ENCODE measurements at regions not wholly inside any gene's neighbourhood (a gene's known extent, or its start where the extent isn't known, plus 50 kb on each side); places are given as distances from the start of the nearest gene placed in this dataset.
"Not testable (repeated sequence)": the region's sequence is repeated elsewhere in the genome, so short reads cannot be mapped to it uniquely, and the experiment has no call there.

- no peak for DNase-seq (ENCODE audit: low read depth, low spot score)
These were observed 110.9 kb downstream of the FHIP1A start for GRCh38 chr4:151519728-151520415.

GRCh38 chr4:151522866-151523519 is 114.0 kb downstream of the FHIP1A start:
- DNase-seq (ENCODE audit: low read depth, low spot score) = no peak

GRCh38 chr4:151524610-151525009 is 115.6 kb downstream of the FHIP1A start:
- no peak for DNase-seq (ENCODE audit: low read depth, low spot score)

- DNase-seq (ENCODE audit: low read depth, low spot score) = not testable (repeated sequence)
These were observed 117.5 kb downstream of the FHIP1A start for GRCh38 chr4:151526489-151526888.

- DNase-seq (ENCODE audit: low read depth, low spot score) = no peak
These were observed 118.7 kb downstream of the FHIP1A start for GRCh38 chr4:151527699-151528098.

- DNase-seq (ENCODE audit: low read depth, low spot score) = no peak
These were observed 120.2 kb downstream of the FHIP1A start for GRCh38 chr4:151529187-151529586.

GRCh38 chr4:151530230-151530629 is 121.3 kb downstream of the FHIP1A start:
- DNase-seq (ENCODE audit: low read depth, low spot score) = no peak

GRCh38 chr4:151530783-151531182 is 121.8 kb downstream of the FHIP1A start:
- no peak for DNase-seq (ENCODE audit: low read depth, low spot score)

- DNase-seq (ENCODE audit: low read depth, low spot score) = no peak
These were observed 123.2 kb downstream of the FHIP1A start for GRCh38 chr4:151532001-151532708.

GRCh38 chr4:151534195-151534594 is 125.2 kb downstream of the FHIP1A start:
- no peak for DNase-seq (ENCODE audit: low read depth, low spot score)

GRCh38 chr4:151535366-151535765 is 126.4 kb downstream of the FHIP1A start:
- DNase-seq (ENCODE audit: low read depth, low spot score) = no peak

- DNase-seq (ENCODE audit: low read depth, low spot score) = no peak
These were observed 128.7 kb downstream of the FHIP1A start for GRCh38 chr4:151537687-151538086.

GRCh38 chr4:151538963-151539362 is 130.0 kb downstream of the FHIP1A start:
- no peak for DNase-seq (ENCODE audit: low read depth, low spot score)

- peak; percentile 86 for DNase-seq (ENCODE audit: low read depth, low spot score)
These were observed 131.9 kb downstream of the FHIP1A start for GRCh38 chr4:151540728-151541388.

GRCh38 chr4:151541389-151542071 is 132.6 kb downstream of the FHIP1A start:
- DNase-seq (ENCODE audit: low read depth, low spot score) = peak; percentile 16

GRCh38 chr4:151548708-151549107 is 139.7 kb downstream of the FHIP1A start:
- DNase-seq (ENCODE audit: low read depth, low spot score) = no peak

- DNase-seq (ENCODE audit: low read depth, low spot score) = not testable (repeated sequence)
These were observed 140.4 kb downstream of the FHIP1A start for GRCh38 chr4:151549378-151549777.

- no peak for DNase-seq (ENCODE audit: low read depth, low spot score)
These were observed 144.9 kb downstream of the FHIP1A start for GRCh38 chr4:151553874-151554273.

GRCh38 chr4:151555151-151555945 is 146.4 kb downstream of the FHIP1A start:
- DNase-seq (ENCODE audit: low read depth, low spot score) = no peak

GRCh38 chr4:151558496-151559113 is 149.6 kb downstream of the FHIP1A start:
- DNase-seq (ENCODE audit: low read depth, low spot score) = no peak
